Heart left ventricle (tissue), 13 donors: ENCODE measurements at regions not wholly inside any gene's neighbourhood (a gene's known extent, or its start where the extent isn't known, plus 50 kb on each side); places are given as distances from the start of the nearest gene placed in this dataset.

Source experiments
- POLR2A ChIP-seq, 2 donors: fragments of 450-650 bp; IDR thresholded peaks; one replicate each; pipeline ENCODE4 v1.6.1; 2017; ENCODE audit warnings: antibody characterized with exemption in 2 of 2, mild to moderate bottlenecking in 2 of 2, moderate library complexity in 2 of 2
- TF ChIP-seq, protein P1 (sequence below), 12 donors: fragments of 200-600 bp; sonication (generic) in 4 of 12; IDR thresholded peaks; one replicate each; pipeline versions ENCODE4 v1.5.0 to v1.8.0; 2018 to 2022; ENCODE audit warnings: antibody characterized with exemption in 12 of 12, mild to moderate bottlenecking in 5 of 12
- donor health status: ischemic (EF 13 %, LVEDD 7.1; RV severe dilation, severe dysfunction).
- donor health status: DM: no; HTN: yes; CAD: no.
- donor health status: DM: no; HTN: no; CAD: no.
- donor health status: ischemic (EF 25% LVEDD 6.9; RV normal size, moderate dysfunction).
- donor health status: ischemic (EF 25% LVEDD 5.7; RV mildly dilated, moderate dysfunction).
- donor health status: ischemic (EF 35%, LVEDD 5.7; RV mildly dilated, moderate dysfunction).
- donor health status: nonischemic (EF 11% LVEDD 7.7; RV severe dilation, severe dysfunction).
- donor health status: DM: yes; HTN: yes; CAD: no.
- donor health status: PGD.
- donor health status: ischemic (EF 29% LVEDD 5.4; RV normal size, mild dysfunction).
- donor health status: nonischemic (EF 23%, LVEDD 6.1; RV moderate dilation, normal function).

DNA sequence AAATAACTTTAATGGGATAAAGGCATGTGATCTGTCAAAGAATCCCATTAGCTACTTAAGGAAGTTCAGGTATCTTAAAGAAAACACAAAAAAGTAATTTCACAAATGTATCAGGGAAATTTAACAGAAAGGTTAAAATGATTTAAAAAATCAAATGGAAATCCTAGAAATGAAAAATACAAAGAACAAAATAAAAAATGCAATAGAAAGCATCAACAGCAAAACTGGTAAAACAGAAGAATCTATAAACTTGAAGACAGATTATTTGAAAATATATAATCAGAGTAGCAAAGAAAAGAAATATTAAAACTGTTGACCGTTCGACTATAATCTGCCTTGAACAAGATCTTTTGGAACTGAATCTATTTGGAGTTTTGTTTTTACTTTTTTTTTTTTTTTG lies 279.4 kb upstream of the SYT1 start:
- TF ChIP-seq, protein P1, sequence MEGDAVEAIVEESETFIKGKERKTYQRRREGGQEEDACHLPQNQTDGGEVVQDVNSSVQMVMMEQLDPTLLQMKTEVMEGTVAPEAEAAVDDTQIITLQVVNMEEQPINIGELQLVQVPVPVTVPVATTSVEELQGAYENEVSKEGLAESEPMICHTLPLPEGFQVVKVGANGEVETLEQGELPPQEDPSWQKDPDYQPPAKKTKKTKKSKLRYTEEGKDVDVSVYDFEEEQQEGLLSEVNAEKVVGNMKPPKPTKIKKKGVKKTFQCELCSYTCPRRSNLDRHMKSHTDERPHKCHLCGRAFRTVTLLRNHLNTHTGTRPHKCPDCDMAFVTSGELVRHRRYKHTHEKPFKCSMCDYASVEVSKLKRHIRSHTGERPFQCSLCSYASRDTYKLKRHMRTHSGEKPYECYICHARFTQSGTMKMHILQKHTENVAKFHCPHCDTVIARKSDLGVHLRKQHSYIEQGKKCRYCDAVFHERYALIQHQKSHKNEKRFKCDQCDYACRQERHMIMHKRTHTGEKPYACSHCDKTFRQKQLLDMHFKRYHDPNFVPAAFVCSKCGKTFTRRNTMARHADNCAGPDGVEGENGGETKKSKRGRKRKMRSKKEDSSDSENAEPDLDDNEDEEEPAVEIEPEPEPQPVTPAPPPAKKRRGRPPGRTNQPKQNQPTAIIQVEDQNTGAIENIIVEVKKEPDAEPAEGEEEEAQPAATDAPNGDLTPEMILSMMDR (IDR thresholded peaks at IDR 0.05), result no peak
- no peak for TF ChIP-seq POLR2A (IDR thresholded peaks at IDR 0.05)
